H1 (cell line): ENCODE measurements at regions not wholly inside any gene's neighbourhood (a gene's known extent, or its start where the extent isn't known, plus 50 kb on each side); places are given as distances from the start of the nearest gene placed in this dataset.

Experiments
- CTCF ChIA-PET: fragments of 300-600 bp; sonication (Branson Sonifier 250); formaldehyde crosslinking; loops from one replicate; lab custom pipeline; 2021; ENCODE audit not compliant: partially characterized antibody; lab: Charles Lee
- POLR2A ChIA-PET: fragments of 300-600 bp; sonication (Branson Sonifier 250); formaldehyde crosslinking; loops from one replicate; lab custom pipeline; 2021; ENCODE audit warnings: inconsistent platforms; ENCODE audit not compliant: partially characterized antibody; lab: Charles Lee
- DNase-seq, 2 experiments: peaks; one replicate each; pipeline versions ENCODE4 v3.0.0 to v3.0.0-alpha.2; 2010 to 2022; ENCODE audit warnings: low spot score in 2 of 2, low read depth in 1 of 2, mixed read lengths in 1 of 2
- FAIRE-seq: peaks from 2 replicates; lab custom pipeline; 2011; peaks lifted over from hg19 to GRCh38; lab: Jason Lieb, UNC
- H2AFZ ChIP-seq: 2 replicates; pipeline ENCODE4 v1.8.1; 2012; ENCODE audit warnings: low read length, inconsistent platforms
- H2AK5ac ChIP-seq: 2 replicates; pipeline ENCODE4 v1.6.1; 2013; ENCODE audit warnings: low read depth, low read length
- H2BK120ac ChIP-seq: replicated peaks from 2 replicates; pipeline ENCODE3; 2013; ENCODE audit warnings: low read depth, low read length, inconsistent platforms
- H2BK12ac ChIP-seq: 2 replicates; pipeline ENCODE4 v1.6.1; 2013; ENCODE audit warnings: low read depth, low read length
- H2BK15ac ChIP-seq: 2 replicates; pipeline ENCODE4 v1.6.1; 2013; ENCODE audit warnings: low read length
- H2BK20ac ChIP-seq: 2 replicates; pipeline ENCODE4 v1.6.1; 2013; ENCODE audit warnings: low read length
- H2BK5ac ChIP-seq: 2 replicates; pipeline ENCODE4 v1.6.1; 2013; ENCODE audit warnings: low read depth, low read length
- H3K14ac ChIP-seq: 2 replicates; pipeline ENCODE4 v1.6.1; 2013; ENCODE audit warnings: inconsistent platforms; ENCODE audit not compliant: insufficient read length
- H3K18ac ChIP-seq: 2 replicates; pipeline ENCODE4 v1.6.1; 2013; ENCODE audit warnings: low read length; ENCODE audit errors: extremely low read depth
- H3K23ac ChIP-seq: 2 replicates; pipeline ENCODE4 v1.6.1; 2013; ENCODE audit warnings: inconsistent platforms; ENCODE audit not compliant: insufficient read length
- H3K23me2 ChIP-seq: 2 replicates; pipeline ENCODE4 v1.6.1; 2013; ENCODE audit warnings: low read depth, low read length
- H3K27ac ChIP-seq: 2 replicates; pipeline ENCODE4 v1.6.1; 2011; ENCODE audit warnings: low read depth, low read length, inconsistent platforms
- H3K27me3 ChIP-seq, 4 experiments: replicated peaks in 1 of 4; 1 replicate in 1 of 4; 2 replicates in 3 of 4; pipeline versions ENCODE4 v1.6.1 to v1.8.1; 2011 to 2013; ENCODE audit warnings: low read length in 3 of 4, mild to moderate bottlenecking in 3 of 4, inconsistent platforms in 2 of 4, mixed read lengths in 2 of 4, moderate library complexity in 1 of 4; ENCODE audit not compliant: control insufficient read depth in 3 of 4, insufficient read depth in 3 of 4; ENCODE audit errors: extremely low read depth in 1 of 4
- H3K36me3 ChIP-seq, 4 experiments: 2 replicates each; pipeline versions ENCODE4 v1.6.1 to v1.8.1; 2011 to 2013; ENCODE audit warnings: mild to moderate bottlenecking in 4 of 4, low read length in 3 of 4, moderate library complexity in 2 of 4, control low read depth in 1 of 4, inconsistent platforms in 1 of 4; ENCODE audit not compliant: insufficient read depth in 4 of 4, control insufficient read depth in 2 of 4
- H3K4ac ChIP-seq: replicated peaks from 2 replicates; pipeline ENCODE3; 2013; ENCODE audit warnings: low read length, low read depth, mixed read lengths, inconsistent platforms; ENCODE audit not compliant: insufficient read length
- H3K4me1 ChIP-seq, 4 experiments: replicated peaks in 1 of 4; 1 replicate in 1 of 4; 2 replicates in 3 of 4; pipeline versions ENCODE4 v1.6.1 to v1.8.1; 2011 to 2013; ENCODE audit warnings: low read length in 3 of 4, inconsistent platforms in 2 of 4, mixed read lengths in 1 of 4; ENCODE audit not compliant: insufficient read depth in 4 of 4, control insufficient read depth in 3 of 4
- H3K4me2 ChIP-seq, 2 experiments: 2 replicates each; pipeline versions ENCODE4 v1.6.1 to v1.8.1; 2011 to 2013; ENCODE audit warnings: low read depth in 2 of 2, low read length in 2 of 2, control low read depth in 1 of 2, inconsistent platforms in 1 of 2, mild to moderate bottlenecking in 1 of 2; ENCODE audit not compliant: insufficient read depth in 1 of 2
- H3K4me3 ChIP-seq, 4 experiments: fragments of 200-600, 300-600 bp in 1 of 4; sonication (generic), shearing (Covaris generic), sonication (Bioruptor Twin) in 1 of 4; 2 replicates each; pipeline versions ENCODE4 v1.5.1 to v1.8.1; 2011 to 2016; ENCODE audit warnings: low read length in 4 of 4, low read depth in 3 of 4, control low read depth in 2 of 4, inconsistent platforms in 2 of 4, mild to moderate bottlenecking in 2 of 4, mixed read lengths in 1 of 4, moderate library complexity in 1 of 4; ENCODE audit not compliant: insufficient read depth in 2 of 4; ENCODE audit errors: extremely low read depth in 1 of 4
- H3K56ac ChIP-seq: replicated peaks from 2 replicates; pipeline ENCODE3; 2013; ENCODE audit warnings: low read depth, mild to moderate bottlenecking, mixed read lengths, low read length, inconsistent platforms; ENCODE audit not compliant: insufficient read length
- H3K79me1 ChIP-seq: 2 replicates; pipeline ENCODE4 v1.6.1; 2013; ENCODE audit warnings: low read depth, low read length, control low read depth
- H3K79me2 ChIP-seq, 2 experiments: 2 replicates each; pipeline versions ENCODE4 v1.6.1 to v1.8.1; 2012 to 2013; ENCODE audit warnings: low read length in 2 of 2, mild to moderate bottlenecking in 2 of 2, inconsistent platforms in 1 of 2; ENCODE audit not compliant: insufficient read depth in 2 of 2, control insufficient read depth in 1 of 2
- H3K9ac ChIP-seq, 4 experiments: replicated peaks in 1 of 4; 1 replicate in 1 of 4; 2 replicates in 3 of 4; pipeline versions ENCODE4 v1.6.1 to v1.8.1; 2011 to 2013; ENCODE audit warnings: low read depth in 3 of 4, low read length in 3 of 4, control low read depth in 2 of 4, mild to moderate bottlenecking in 2 of 4, moderate library complexity in 2 of 4, inconsistent platforms in 1 of 4; ENCODE audit errors: extremely low read depth in 1 of 4
- H3K9me3 ChIP-seq, 2 experiments: 2 replicates each; pipeline versions ENCODE4 v1.6.1 to v1.8.1; 2012 to 2013; ENCODE audit warnings: mild to moderate bottlenecking in 2 of 2, moderate library complexity in 2 of 2, control low read depth in 1 of 2, inconsistent platforms in 1 of 2, low read depth in 1 of 2, low read length in 1 of 2, mixed read lengths in 1 of 2; ENCODE audit not compliant: insufficient read depth in 2 of 2
- H4K20me1 ChIP-seq, 2 experiments: replicated peaks in 1 of 2; 2 replicates each; pipeline versions ENCODE3 to v1.8.1; 2011 to 2013; ENCODE audit warnings: inconsistent platforms in 2 of 2, low read length in 2 of 2, mild to moderate bottlenecking in 1 of 2; ENCODE audit not compliant: insufficient read depth in 2 of 2, control insufficient read depth in 1 of 2
- H4K5ac ChIP-seq: 2 replicates; pipeline ENCODE4 v1.6.1; 2013; ENCODE audit warnings: low read length, low read depth, mixed read lengths, inconsistent platforms; ENCODE audit not compliant: insufficient read length
- H4K8ac ChIP-seq: 2 replicates; pipeline ENCODE4 v1.8.0; 2013; ENCODE audit warnings: mild to moderate bottlenecking, moderate library complexity, low read length, inconsistent platforms; ENCODE audit not compliant: insufficient read depth; ENCODE audit errors: extremely low read depth
- H4K91ac ChIP-seq: replicated peaks from 2 replicates; pipeline ENCODE3; 2013; ENCODE audit warnings: low read length, mixed read lengths, inconsistent platforms; ENCODE audit not compliant: insufficient read length
- CEBPB ChIP-seq: IDR thresholded peaks from 2 replicates; pipeline ENCODE4 v1.6.1; 2012; ENCODE audit warnings: low read depth, low read length
- JUND ChIP-seq: IDR thresholded peaks from 2 replicates; pipeline ENCODE4 v1.6.1; 2011; ENCODE audit warnings: mild to moderate bottlenecking, improper control_type of control experiment, low read length
- RAD21 ChIP-seq, 2 experiments: IDR thresholded peaks in 1 of 2; conservative IDR thresholded peaks in 1 of 2; 2 replicates each; pipeline ENCODE4 v1.6.1; 2011; ENCODE audit warnings: low read depth in 2 of 2, low read length in 2 of 2, improper control_type of control experiment in 1 of 2, inconsistent platforms in 1 of 2, mild to moderate bottlenecking in 1 of 2, moderate library complexity in 1 of 2
- WGBS, 2 experiments: shearing (Covaris generic) in 1 of 2; methylation state at CpG; one replicate each; pipeline versions ENCODE4 v1.1.6 to v1.1.7; 2013 to 2015; ENCODE audit warnings: low lambda C conversion rate in 2 of 2, mixed read lengths in 2 of 2, inconsistent platforms in 1 of 2, low coverage in 1 of 2, missing lambda C conversion rate in 1 of 2; ENCODE audit not compliant: insufficient replicate concordance in 2 of 2, insufficient coverage in 1 of 2, insufficient read length in 1 of 2; ENCODE audit errors: extremely low coverage in 1 of 2, missing lambda C conversion rate in 1 of 2; 5-methylcytosine and 5-hydroxymethylcytosine counted together

- no peak overlapping the region; the same call in 1 of the 2 replicates for H3K18ac ChIP-seq
- H2BK5ac ChIP-seq, result no peak overlapping the region
- DNase-seq (no peak), FAIRE-seq (no peak)
- H2BK15ac ChIP-seq, result no peak overlapping the region
- no peak overlapping the region for H3K23ac ChIP-seq
- H3K4me2 ChIP-seq, result no peak overlapping the region
- no peak overlapping the region for H2BK120ac ChIP-seq
- H2AK5ac ChIP-seq, result no peak overlapping the region
- H3K9ac ChIP-seq, result no peak overlapping the region
- no peaks in the 10 kb centered on the region for H3K36me3 ChIP-seq
- H4K20me1 ChIP-seq, result no peaks in the 10 kb centered on the region
- H3K4ac ChIP-seq, result no peak overlapping the region
- CTCF ChIA-PET, result interaction anchor here (0.5 to 1.8 kb wide), 15 partner anchors 9 to 519 kb away, joined by 3 to 8 read pairs (median 3); no protein-coding TSS in a partner anchor
- H3K79me1 ChIP-seq, result no peaks in the 10 kb centered on the region; the same call in 1 of the 2 replicates
- H3K23me2 ChIP-seq, result peaks cover 2% of the 10 kb centered on the region
- H3K4me1 ChIP-seq, result peaks cover 2 to 13% (median 6%) of the 10 kb centered on the region in 4 experiments; a peak in 4 of 7 replicates
- H2AFZ ChIP-seq, result no peak overlapping the region
- H3K4me3 ChIP-seq, result no peak overlapping the region
- no peak overlapping the region for H2BK12ac ChIP-seq
- no peaks in the 10 kb centered on the region for H3K27me3 ChIP-seq
- H4K91ac ChIP-seq, result no peak overlapping the region
- no peak overlapping the region for H4K8ac ChIP-seq
- TF ChIP-seq JUND, result no peak
- peak; percentile 77 for TF ChIP-seq CEBPB
- TF ChIP-seq RAD21 (IDR thresholded peaks at IDR 0.05 in 1 of 2, conservative IDR thresholded peaks at IDR 0.05 in 1 of 2; ENCODE audit: low read depth in 2 of 2, low read length in 2 of 2), result peak in 1 of 2 experiments; percentile 2; a peak in 1 of 4 replicates
- H4K5ac ChIP-seq, result no peak overlapping the region
- POLR2A ChIA-PET, result interaction anchor here (1.1 to 1.8 kb wide), 4 partner anchors 23 to 127 kb away, joined by 3 to 7 read pairs (median 4); partner anchors contain the start of gene HSPA9
- H3K9me3 ChIP-seq, result no peaks in the 10 kb centered on the region
- no peaks in the 10 kb centered on the region for H3K79me2 ChIP-seq
- H3K27ac ChIP-seq, result no peak overlapping the region
- H2BK20ac ChIP-seq, result no peak overlapping the region
- H3K56ac ChIP-seq, result no peak overlapping the region
- H3K14ac ChIP-seq, result no peak overlapping the region
- 69% methylated on average over 5 of the region's 5 CpGs; no CpG with 5 or more reads in 1 of the 2 experiments for WGBS, 2 experiments
These were observed 50.8 kb upstream of the CTNNA1 start for GRCh38 chr5:138702166-138703077.
